NAMALWA (cell line): ENCODE measurements at regions not wholly inside any gene's neighbourhood (a gene's known extent, or its start where the extent isn't known, plus 50 kb on each side); places are given as distances from the start of the nearest gene placed in this dataset.

Source experiments
- DNase-seq: peaks from one replicate; pipeline ENCODE4 v3.0.0-alpha.2; 2015; ENCODE audit warnings: low spot score

GRCh38 chr4:112848911-112849310, 200.5 kb upstream of the ANK2 start:
- no peak for DNase-seq

DNA sequence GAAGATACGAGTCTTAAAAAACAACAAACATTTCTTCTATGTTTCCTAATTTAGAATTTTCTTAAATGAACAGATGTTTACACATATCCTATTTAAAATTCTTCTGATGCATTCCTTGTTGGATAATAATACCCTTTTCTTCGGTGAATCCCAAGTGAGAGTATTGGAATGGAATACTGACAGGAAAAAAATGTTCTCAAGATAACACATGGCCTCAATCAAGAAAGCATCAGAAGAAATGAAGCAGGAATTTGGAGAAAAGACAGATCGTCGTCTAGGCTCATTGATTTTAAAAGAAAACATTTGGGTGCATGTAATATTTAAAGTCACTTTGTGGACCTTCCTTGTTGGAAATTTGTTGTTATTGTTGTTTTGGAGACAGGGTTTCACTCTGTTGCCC, 196.9 kb upstream of the ANK2 start:
- DNase-seq, result no peak

- DNase-seq, result peak; percentile 29
Measured at GRCh38 chr4:112853662-112854256, 195.7 kb upstream of the ANK2 start.

DNA sequence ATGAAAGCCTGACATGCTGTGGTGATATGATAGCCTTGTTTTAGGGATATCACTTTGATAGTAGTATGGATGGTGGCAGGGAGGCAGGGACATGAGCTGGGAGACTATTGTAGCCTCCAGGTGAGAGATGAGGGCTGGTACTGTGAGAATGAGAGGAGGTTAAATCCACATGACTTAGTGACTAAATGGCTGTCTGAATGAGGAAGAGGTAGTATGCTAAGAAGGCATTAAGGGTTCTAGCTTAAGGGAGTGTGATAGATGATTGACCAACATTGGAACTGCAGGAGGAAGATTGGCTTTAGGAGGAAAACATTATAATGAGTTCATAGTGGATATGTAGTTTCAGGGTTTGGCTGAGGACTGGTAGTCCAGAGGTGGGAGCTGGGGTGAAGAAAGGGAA, 195.0 kb upstream of the ANK2 start:
- DNase-seq, result no peak

DNA sequence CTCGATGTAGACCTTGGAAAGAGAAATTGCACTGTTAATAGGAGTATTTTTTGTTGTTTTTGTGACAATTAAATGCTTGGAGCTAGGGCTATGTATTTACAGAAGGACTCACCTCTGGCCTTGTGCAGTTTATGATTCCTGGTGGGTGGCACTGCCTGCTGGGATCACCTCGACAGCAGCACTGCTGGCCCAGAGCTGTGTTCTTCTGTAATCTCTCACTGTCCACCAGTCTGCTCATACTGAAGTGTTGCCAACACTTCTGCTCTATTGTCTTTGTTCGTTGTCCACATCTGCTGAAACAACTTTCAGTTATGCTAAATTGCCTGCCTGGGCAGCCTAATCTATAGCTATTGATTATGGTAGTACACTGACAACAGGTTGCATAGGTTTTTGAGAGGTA, 194.4 kb upstream of the ANK2 start:
- DNase-seq, result no peak

DNA sequence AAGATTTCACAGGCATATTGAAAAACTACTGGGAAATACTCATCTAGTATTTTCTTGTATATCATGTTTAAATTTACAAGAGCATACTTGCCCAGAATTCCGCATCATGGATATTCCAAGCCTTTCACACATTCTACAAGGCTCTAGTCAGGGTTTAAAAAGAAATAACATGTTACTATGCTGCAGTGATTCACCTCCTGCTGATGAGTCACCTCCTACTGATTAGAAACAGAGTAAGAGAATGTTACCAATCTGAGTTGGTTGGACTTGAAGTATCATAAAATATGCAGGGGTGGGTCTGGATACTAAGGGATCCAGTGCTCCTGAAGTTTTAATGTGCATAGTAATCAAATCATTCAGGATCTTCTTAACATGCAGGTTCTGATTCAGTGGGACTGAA, 192.0 kb upstream of the ANK2 start:
- DNase-seq, result no peak

DNA sequence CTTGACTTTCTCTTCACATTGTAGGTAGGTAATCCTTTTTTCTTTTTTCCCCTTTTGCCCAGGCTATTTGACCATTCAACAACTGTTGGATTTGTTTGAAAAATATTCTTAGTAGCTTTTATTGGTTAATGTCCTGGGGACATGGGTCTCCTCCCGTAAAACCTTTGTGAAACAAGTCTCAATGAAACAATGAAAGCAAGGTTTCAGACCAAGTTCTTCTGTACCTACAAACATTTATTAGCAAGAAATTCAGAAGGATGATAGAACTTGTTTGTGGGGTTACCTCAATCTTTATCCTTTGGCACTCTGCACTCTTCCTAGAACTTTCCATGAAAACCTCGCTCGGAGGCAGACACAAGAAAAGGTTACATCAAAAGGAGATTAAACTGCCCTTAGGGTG, 190.7 kb upstream of the ANK2 start:
- DNase-seq, result no peak

DNA sequence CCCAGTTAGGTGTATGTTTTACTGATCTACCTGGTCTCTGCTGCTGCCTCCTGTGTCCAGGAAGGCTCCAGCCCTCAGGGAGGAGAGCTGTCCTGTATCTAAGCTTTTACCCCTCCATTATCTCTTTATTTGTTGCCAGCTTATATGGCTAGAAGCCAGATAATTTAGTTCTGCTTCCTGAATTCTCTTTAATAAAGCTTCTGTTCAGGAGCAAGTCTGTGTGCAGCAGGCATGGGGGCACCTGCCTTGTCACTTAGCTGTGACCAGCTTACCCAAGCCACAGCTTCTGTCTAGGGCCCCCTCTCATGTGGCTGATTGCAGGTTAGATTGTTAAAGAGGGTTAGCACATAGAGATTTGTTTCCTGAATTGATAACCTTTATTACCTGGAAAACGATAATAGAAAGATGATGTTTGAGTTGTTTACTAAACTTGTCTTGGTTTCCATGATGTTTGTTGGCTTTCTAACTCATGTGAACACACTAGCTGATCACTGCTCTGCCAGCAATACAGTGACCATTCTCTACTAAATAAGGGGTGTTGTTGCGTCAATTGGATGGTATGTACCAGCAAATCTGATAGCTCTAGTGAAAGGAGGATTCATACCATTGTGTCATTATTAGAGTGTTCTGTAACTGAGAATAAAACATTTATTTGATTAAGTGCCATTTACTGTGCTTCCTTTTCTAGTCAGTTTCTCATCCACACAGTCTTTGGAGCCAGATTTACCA, 189.8 kb upstream of the ANK2 start:
- DNase-seq, result no peak

DNA sequence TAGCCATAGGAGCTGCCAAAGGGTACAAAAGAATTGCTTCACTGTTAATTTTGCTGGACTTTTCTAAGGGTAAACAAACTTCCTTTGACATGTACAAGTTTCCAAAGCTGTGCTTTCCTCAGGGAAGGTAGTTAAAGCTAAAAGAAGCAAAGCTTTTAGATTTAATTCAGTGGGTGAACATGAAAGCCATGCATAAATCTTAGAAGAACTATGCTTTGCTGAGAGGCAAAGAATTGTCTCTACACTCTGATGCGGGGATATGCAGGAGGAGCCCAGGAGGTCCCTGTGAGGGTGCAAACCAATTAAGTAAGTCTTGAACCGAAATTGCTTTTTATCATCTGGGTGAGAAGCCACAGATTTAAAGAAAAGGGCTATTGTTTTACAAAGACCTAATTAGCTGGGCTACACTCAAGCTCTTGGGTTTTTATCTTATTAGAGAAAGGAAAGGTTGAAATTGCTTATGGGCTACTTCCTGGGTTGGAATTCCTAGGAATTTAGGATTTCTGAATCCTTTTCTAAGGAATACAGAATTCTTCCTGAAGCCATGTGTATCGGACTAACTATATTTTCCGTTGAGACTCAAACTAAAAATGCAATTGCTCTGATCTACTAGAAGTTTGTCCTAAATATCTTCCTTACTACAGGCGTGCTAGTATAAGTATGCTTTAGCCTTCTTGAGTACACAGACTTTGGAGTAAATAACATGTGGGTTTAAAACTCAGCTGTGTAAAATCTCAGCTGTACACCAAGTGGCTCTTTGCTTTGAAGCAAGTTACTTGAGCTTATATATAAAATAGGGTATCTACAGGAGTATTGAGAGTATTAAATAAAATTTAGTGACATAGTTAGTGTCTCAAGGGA, 188.4 kb upstream of the ANK2 start:
- no peak for DNase-seq

GRCh38 chr4:112861691-112862674, 187.5 kb upstream of the ANK2 start:
- DNase-seq, result no peak

DNA sequence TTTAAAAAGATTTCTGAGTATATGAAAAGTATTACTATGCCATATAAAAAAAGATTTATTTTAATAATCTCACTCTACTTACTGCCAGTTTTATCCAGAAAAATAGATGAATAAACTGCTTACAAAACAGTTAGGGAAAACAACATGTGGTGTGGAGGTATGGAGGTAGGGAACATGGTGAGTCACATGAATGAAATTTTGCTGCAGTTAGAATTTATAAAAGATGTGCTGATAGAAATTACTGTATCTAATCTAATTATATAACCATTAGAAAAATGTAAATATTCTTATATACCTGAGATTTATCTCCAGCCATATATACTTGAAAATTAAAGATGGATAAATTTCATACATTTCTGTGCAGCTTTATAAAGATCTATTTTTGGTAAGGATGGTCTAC, 184.0 kb upstream of the ANK2 start:
- no peak for DNase-seq

- DNase-seq, result no peak
Measured at GRCh38 chr4:112876316-112876715, 173.1 kb upstream of the ANK2 start.

DNA sequence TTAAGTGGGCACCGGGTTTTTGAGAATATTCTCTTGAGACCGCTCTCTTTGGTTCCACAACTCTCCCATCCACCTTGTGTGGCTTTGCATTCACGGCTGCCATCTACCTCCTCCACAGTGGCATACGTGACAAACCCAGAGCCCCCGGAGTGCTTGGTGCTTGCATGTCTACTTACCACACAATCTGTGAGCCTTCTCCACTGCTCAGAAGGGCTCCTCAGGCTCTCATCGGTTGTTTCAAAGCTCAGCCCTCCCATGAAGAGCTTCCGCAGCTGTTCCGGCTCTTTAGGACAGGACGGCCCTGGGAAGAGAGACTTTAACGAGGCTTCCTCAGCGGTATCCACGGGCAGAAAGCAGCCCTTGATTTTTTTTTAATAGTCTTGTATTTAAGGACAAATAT, 167.6 kb upstream of the ANK2 start:
- DNase-seq, result no peak

- no peak for DNase-seq
Measured at GRCh38 chr4:112882286-112882685, 167.2 kb upstream of the ANK2 start.

GRCh38 chr4:112884406-112884805, 165.0 kb upstream of the ANK2 start:
- no peak for DNase-seq

DNA sequence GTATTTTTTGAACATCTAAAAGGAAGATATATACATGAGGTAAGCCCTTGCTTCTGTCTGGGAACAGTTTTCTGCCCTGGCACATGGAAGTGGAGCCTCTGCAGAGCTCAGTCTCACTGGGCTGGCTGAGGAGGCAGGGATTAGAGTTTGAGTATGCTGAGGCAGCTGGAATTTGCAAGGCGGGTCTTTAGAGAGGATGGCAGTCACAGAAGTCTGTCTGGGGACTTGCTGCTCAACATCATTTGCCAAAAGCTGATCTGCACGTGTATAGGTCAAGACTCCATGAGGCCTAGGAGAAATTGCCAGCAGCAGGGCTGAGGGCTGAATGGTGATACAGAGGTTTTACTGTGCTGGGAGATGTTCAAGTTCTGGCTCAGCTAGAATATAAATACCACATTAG, 163.6 kb upstream of the ANK2 start:
- no peak for DNase-seq

DNA sequence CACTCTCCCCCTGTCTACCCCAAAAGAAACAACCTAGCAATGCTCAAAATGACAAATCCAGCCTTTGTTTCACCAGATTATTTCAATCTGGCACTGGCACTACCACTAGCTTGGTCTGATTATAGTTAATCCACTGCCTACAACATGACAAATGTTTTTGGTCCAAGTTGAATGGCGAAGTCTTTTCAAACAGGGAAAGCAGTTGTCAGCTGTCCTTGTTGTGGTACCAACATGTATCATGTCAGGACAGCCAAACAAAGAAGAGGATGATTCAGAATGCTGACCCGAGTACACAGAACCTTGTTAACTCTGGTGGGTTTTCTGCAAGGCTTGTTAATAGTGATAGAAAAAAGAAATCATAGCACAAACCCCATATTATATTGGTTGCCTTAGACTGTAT, 160.8 kb upstream of the ANK2 start:
- no peak for DNase-seq

DNA sequence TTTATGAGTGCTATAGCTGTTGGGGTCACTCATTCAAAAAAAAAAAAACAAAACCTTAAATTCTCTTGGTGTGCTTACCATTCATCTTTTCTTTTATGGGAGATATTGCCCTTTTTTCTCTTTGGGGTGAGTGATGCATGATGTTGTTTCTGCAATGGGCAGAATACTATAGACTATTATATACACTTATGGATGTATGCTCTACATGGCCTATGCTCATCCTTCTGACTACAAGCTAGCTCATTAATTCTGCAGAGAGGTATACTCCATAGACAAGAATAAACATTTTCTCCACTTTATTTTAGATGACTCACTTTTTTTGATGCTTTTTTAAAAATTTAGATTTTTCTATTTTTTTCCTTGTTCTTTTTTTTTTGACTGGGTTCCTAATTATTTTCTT, 160.3 kb upstream of the ANK2 start:
- no peak for DNase-seq

GRCh38 chr4:112889619-112890527, 159.6 kb upstream of the ANK2 start:
- no peak for DNase-seq

DNA sequence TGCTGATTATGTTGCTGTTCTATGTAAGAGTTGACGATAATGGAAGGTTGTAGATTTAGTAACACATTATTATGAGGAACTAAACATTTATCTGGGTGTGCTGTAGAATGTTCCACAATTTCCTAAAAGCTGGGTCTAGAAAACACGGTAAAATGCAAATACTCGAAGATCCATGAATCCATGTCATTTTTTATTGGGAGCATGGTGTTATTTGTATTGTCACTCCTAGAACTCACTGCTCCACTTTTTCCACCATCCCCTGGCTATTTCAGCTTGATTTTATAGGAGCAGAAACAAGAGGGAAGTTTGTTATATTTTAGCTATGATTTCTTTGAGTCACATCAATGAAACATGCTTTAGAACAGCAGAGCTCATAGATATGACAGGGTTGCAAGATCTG, 155.0 kb upstream of the ANK2 start:
- no peak for DNase-seq

- no peak for DNase-seq
Measured at GRCh38 chr4:112894951-112895350, 154.5 kb upstream of the ANK2 start.
